A549 (cell line): ENCODE measurements at regions not wholly inside any gene's neighbourhood (a gene's known extent, or its start where the extent isn't known, plus 50 kb on each side); places are given as distances from the start of the nearest gene placed in this dataset.
A peak's percentile ranks its signal among the peaks of the same experiment; 100 is the strongest.

ENCODE experiments used
- ATAC-seq, 2 experiments: fragments of 200-7000 bp in 1 of 2; fragments of >200 bp in 1 of 2; cut with Nextera tagmentation in 1 of 2; cut with Tn5 transposase in 1 of 2; 3 replicates each; pipeline versions ENCODE4 v1.8.0 to v1.9.1; 2018 to 2020; ENCODE audit warnings: mild to moderate bottlenecking in 1 of 2, moderate library complexity in 1 of 2
- CTCF ChIA-PET: fragments of 300-600 bp; sonication (Branson Sonifier 250); formaldehyde crosslinking; extraction: SDS; loops from one replicate; lab custom pipeline; 2021; ENCODE audit warnings: antibody characterized with exemption, inconsistent platforms; lab: Yijun Ruan, JAX
- POLR2A ChIA-PET: fragments of 350-600 bp; formaldehyde crosslinking; extraction: SDS; loops from one replicate; lab custom pipeline; 2021; ENCODE audit warnings: antibody characterized with exemption, inconsistent platforms; lab: Yijun Ruan, JAX
- DNase-seq, 2 experiments: peaks; one replicate each; pipeline versions ENCODE4 v3.0.0 to v3.0.0-alpha.2; 2011 to 2016; ENCODE audit warnings: low read depth in 1 of 2, low spot score in 1 of 2
- FAIRE-seq: peaks from 2 replicates; lab custom pipeline; 2011; peaks lifted over from hg19 to GRCh38; lab: Jason Lieb, UNC
- H3K27ac ChIP-seq, 2 experiments: fragments of >200 bp; sonication (Bioruptor Twin); formaldehyde crosslinking; 3 replicates each; pipeline ENCODE4 v1.5.1; 2016 to 2017
- H3K4me1 ChIP-seq: fragments of >200 bp; sonication (Bioruptor Twin); formaldehyde crosslinking; 3 replicates; pipeline ENCODE4 v1.6.1; 2016
- H3K4me2 ChIP-seq: fragments of >200 bp; sonication (Bioruptor Twin); formaldehyde crosslinking; 3 replicates; pipeline ENCODE4 v1.6.1; 2016
- H3K4me3 ChIP-seq: fragments of >200 bp; sonication (Bioruptor Twin); formaldehyde crosslinking; 3 replicates; pipeline ENCODE4 v1.5.1; 2016
- H3K9me3 ChIP-seq: fragments of >200 bp; sonication (Bioruptor Twin); formaldehyde crosslinking; 3 replicates; pipeline ENCODE4 v1.6.1; 2016
- CEBPB ChIP-seq, 2 experiments: fragments of >200 bp in 1 of 2; sonication (Bioruptor Twin) in 1 of 2; formaldehyde crosslinking in 1 of 2; IDR thresholded peaks; 2 replicates each; pipeline ENCODE4 v1.6.1; 2012 to 2016
- EHMT2 ChIP-seq: fragments of 200-600 bp; sonication (generic); IDR thresholded peaks from 2 replicates; pipeline ENCODE4 v1.6.1; 2016; ENCODE audit warnings: antibody characterized with exemption, low read depth, mild to moderate bottlenecking, moderate library complexity
- EP300 ChIP-seq, 2 experiments: fragments of >200 bp; sonication (Bioruptor Twin); formaldehyde crosslinking; IDR thresholded peaks; 2 replicates in 1 of 2; 3 replicates in 1 of 2; pipeline ENCODE4 v1.6.1; 2016 to 2017
- ESRRA ChIP-seq: fragments of 150-350 bp; IDR thresholded peaks from 2 replicates; pipeline ENCODE4 v1.6.1; 2014; ENCODE audit warnings: mild to moderate bottlenecking, low read length, borderline replicate concordance
- HDAC2 ChIP-seq: fragments of 200-600 bp; sonication (generic); IDR thresholded peaks from 2 replicates; pipeline ENCODE4 v1.6.1; 2016
- HOXA7 ChIP-seq: fragments of 250-450 bp; sonication (Bioruptor Pico); IDR thresholded peaks from 2 replicates; pipeline ENCODE4 v1.5.0; 2020; ENCODE audit warnings: mild to moderate bottlenecking, moderate library complexity
- MAZ ChIP-seq: fragments of 150-350 bp; IDR thresholded peaks from 2 replicates; pipeline ENCODE4 v1.6.1; 2014; ENCODE audit warnings: antibody characterized with exemption, low read depth, low read length, borderline replicate concordance
- MYC ChIP-seq: IDR thresholded peaks from 2 replicates; pipeline ENCODE4 v1.6.1; 2012; ENCODE audit warnings: mild to moderate bottlenecking, inconsistent platforms, low read length, improper control_type of control experiment, borderline replicate concordance
- NFE2L2 ChIP-seq: fragments of 150-350 bp; conservative IDR thresholded peaks from 2 replicates; pipeline ENCODE4 v1.6.1; 2014; ENCODE audit warnings: low read length
- POLR2AphosphoS2 ChIP-seq: conservative IDR thresholded peaks from 2 replicates; pipeline ENCODE4 v1.6.1; 2012; ENCODE audit warnings: low read length, improper control_type of control experiment, inconsistent platforms
- RAD21 ChIP-seq, 2 experiments: fragments of >200 bp in 1 of 2; sonication (Bioruptor Twin) in 1 of 2; formaldehyde crosslinking in 1 of 2; IDR thresholded peaks in 1 of 2; conservative IDR thresholded peaks in 1 of 2; 2 replicates in 1 of 2; 3 replicates in 1 of 2; pipeline ENCODE4 v1.6.1; 2012 to 2018; ENCODE audit warnings: inconsistent platforms in 1 of 2
- RCOR1 ChIP-seq: fragments of 150-350 bp; IDR thresholded peaks from 2 replicates; pipeline ENCODE4 v1.6.1; 2014; ENCODE audit warnings: antibody characterized with exemption, low read length, low read depth
- RNF2 ChIP-seq: fragments of 200-600 bp; sonication (generic); IDR thresholded peaks from 2 replicates; pipeline ENCODE4 v1.6.1; 2016; ENCODE audit warnings: low read depth, mild to moderate bottlenecking, antibody characterized with exemption, moderate library complexity, borderline replicate concordance
- WGBS: methylation state at CpG from one replicate; pipeline ENCODE4 v1.1.6; 2017; ENCODE audit errors: missing lambda C conversion rate; 5-methylcytosine and 5-hydroxymethylcytosine counted together
- TF ChIP-seq, protein P1 (sequence below): IDR thresholded peaks from 2 replicates; pipeline ENCODE4 v1.6.1; 2012
- TF ChIP-seq, protein P2 (sequence below): fragments of >200 bp; sonication (Bioruptor Twin); formaldehyde crosslinking; IDR thresholded peaks from 3 replicates; pipeline ENCODE4 v1.5.1; 2016
- TF ChIP-seq, protein P3 (sequence below): fragments of 450-650 bp; IDR thresholded peaks from 2 replicates; pipeline ENCODE4 v1.6.1; 2014; ENCODE audit warnings: antibody characterized with exemption
- TF ChIP-seq, protein P4 (sequence below): fragments of 250-450 bp; sonication (Bioruptor Pico); IDR thresholded peaks from 2 replicates; pipeline ENCODE4 v1.5.0; 2021; ENCODE audit warnings: mild to moderate bottlenecking, moderate library complexity, borderline replicate concordance

DNA sequence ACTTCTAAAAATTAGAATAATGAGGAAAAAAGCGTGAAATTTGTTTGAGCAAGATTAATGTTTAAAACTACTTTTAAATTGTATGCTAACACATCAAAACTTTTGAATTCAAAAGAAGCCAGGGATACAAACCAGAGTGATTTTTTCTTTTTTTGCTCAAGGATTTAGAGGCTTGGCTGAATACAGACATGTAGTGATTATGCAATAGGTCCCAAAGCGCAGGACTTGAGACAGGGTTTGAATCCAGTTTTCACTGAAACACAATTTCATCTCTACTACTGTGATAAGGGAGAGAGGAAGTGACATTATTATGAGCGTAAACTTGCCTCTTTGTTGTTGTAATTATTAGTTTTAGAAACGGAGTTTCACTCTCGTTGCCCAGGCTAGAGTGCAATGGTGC lies 207.3 kb downstream of the ZNF33B start:
- ATAC-seq (no peak), DNase-seq (no peak), FAIRE-seq (no peak)
- ChIA-PET POLR2A (no interaction called here), CTCF (no interaction called here)
- Histone ChIP-seq H3K4me1 (no peaks in the 10 kb centered on the region), H3K4me2 (no peak overlapping the region), H3K4me3 (no peak overlapping the region), H3K9me3 (no peaks in the 10 kb centered on the region), H3K27ac (no peak overlapping the region)
- no peak for TF ChIP-seq MAZ
- TF ChIP-seq CEBPB (IDR thresholded peaks at IDR 0.05) = peak in 1 of 2 experiments; percentile 65; a peak in 3 of 4 replicates
- WGBS = 5% methylated on average over 5 of the region's 5 CpGs

DNA sequence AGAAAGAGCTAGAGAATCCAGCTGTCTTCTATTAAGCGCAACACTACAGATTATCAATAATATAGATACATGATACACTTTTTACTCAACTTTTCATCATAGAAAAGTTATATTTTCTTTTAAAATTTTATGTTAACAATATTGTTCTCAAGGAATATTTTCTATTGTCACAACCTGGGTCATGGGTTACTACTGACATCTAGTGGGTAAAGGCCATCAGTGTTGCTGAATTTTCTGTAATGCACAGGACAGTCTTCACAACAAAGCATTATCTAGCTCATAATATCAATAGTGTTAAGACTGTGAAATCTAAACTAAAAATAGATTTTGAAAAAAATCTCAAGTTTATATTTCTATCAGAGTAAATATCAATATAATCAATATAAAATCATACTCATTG lies 209.8 kb downstream of the ZNF33B start:
- DNase-seq (no peak), FAIRE-seq (no peak), ATAC-seq (no peak)
- Histone ChIP-seq H3K9me3 (no peaks in the 10 kb centered on the region), H3K4me2 (no peak overlapping the region), H3K27ac (no peak overlapping the region)
- TF ChIP-seq EP300 (IDR thresholded peaks at IDR 0.05) (no peak), RAD21 (conservative IDR thresholded peaks at IDR 0.05 in 1 of 2, IDR thresholded peaks at IDR 0.05 in 1 of 2) (peak in 1 of 2 experiments; percentile 39; a peak in 3 of 5 replicates)
- TF ChIP-seq, protein P1, sequence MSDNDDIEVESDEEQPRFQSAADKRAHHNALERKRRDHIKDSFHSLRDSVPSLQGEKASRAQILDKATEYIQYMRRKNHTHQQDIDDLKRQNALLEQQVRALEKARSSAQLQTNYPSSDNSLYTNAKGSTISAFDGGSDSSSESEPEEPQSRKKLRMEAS = no peak
- TF ChIP-seq, protein P2, sequence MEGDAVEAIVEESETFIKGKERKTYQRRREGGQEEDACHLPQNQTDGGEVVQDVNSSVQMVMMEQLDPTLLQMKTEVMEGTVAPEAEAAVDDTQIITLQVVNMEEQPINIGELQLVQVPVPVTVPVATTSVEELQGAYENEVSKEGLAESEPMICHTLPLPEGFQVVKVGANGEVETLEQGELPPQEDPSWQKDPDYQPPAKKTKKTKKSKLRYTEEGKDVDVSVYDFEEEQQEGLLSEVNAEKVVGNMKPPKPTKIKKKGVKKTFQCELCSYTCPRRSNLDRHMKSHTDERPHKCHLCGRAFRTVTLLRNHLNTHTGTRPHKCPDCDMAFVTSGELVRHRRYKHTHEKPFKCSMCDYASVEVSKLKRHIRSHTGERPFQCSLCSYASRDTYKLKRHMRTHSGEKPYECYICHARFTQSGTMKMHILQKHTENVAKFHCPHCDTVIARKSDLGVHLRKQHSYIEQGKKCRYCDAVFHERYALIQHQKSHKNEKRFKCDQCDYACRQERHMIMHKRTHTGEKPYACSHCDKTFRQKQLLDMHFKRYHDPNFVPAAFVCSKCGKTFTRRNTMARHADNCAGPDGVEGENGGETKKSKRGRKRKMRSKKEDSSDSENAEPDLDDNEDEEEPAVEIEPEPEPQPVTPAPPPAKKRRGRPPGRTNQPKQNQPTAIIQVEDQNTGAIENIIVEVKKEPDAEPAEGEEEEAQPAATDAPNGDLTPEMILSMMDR = peak; percentile 21; the same call in 1 of the 3 replicates
- TF ChIP-seq, all 56 proteins: peak for 2
- Histone ChIP-seq H3K4me1 (no peaks in the 10 kb centered on the region), H3K4me3 (no peak overlapping the region)
- ChIA-PET CTCF (no interaction called here), POLR2A (no interaction called here)
- WGBS = 4% methylated on average over 1 of the region's 1 CpG

DNA sequence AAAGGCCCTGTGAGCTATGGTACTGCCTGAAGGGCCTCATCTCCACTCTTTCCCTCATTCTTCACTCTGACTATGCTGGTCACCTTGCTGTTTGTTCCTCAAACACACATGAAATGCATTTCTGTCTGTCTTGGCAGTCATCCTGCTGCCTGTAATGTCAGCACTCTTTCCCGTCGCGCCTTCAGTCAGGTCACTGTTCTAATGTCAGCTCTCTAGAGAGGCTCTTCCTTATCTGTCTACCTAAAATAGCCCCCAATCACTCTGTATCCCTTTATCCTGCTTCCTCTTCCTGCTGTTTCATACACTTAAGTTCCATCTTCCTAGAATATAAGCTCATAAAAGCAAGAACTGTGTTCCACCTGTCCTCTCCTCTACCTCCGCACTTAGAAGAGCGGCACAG lies 215.5 kb downstream of the ZNF33B start:
- Histone ChIP-seq H3K4me2 (no peak overlapping the region), H3K4me1 (no peaks in the 10 kb centered on the region), H3K9me3 (peaks cover 2% of the 10 kb centered on the region; the same call in 2 of the 3 replicates), H3K27ac (no peak overlapping the region), H3K4me3 (no peak overlapping the region)
- ATAC-seq = no peak
- TF ChIP-seq RNF2 (no peak), RCOR1 (no peak), EHMT2 (no peak), ESRRA (no peak), POLR2AphosphoS2 (no peak), HDAC2 (no peak), NFE2L2 (no peak), HOXA7 (CRISPR knock-in tag) (no peak), MYC (no peak)
- TF ChIP-seq, protein P3, sequence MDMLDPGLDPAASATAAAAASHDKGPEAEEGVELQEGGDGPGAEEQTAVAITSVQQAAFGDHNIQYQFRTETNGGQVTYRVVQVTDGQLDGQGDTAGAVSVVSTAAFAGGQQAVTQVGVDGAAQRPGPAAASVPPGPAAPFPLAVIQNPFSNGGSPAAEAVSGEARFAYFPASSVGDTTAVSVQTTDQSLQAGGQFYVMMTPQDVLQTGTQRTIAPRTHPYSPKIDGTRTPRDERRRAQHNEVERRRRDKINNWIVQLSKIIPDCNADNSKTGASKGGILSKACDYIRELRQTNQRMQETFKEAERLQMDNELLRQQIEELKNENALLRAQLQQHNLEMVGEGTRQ = no peak
- TF ChIP-seq, protein P4, sequence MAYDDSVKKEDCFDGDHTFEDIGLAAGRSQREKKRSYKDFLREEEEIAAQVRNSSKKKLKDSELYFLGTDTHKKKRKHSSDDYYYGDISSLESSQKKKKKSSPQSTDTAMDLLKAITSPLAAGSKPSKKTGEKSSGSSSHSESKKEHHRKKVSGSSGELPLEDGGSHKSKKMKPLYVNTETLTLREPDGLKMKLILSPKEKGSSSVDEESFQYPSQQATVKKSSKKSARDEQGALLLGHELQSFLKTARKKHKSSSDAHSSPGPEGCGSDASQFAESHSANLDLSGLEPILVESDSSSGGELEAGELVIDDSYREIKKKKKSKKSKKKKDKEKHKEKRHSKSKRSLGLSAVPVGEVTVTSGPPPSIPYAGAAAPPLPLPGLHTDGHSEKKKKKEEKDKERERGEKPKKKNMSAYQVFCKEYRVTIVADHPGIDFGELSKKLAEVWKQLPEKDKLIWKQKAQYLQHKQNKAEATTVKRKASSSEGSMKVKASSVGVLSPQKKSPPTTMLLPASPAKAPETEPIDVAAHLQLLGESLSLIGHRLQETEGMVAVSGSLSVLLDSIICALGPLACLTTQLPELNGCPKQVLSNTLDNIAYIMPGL (CRISPR knock-in tag) = no peak
- FAIRE-seq = no peak
- DNase-seq = no peak
- ChIA-PET CTCF (interaction anchor here (1.1 kb wide), 1 partner anchor 14 kb away, joined by 3 read pairs; no protein-coding TSS in a partner anchor), POLR2A (no interaction called here)
- 25% methylated on average over 5 of the region's 5 CpGs for WGBS
